GM12865 (cell line): ENCODE measurements at regions not wholly inside any gene's neighbourhood (a gene's known extent, or its start where the extent isn't known, plus 50 kb on each side); places are given as distances from the start of the nearest gene placed in this dataset.

Experiments used
- DNase-seq: peaks from one replicate; pipeline ENCODE4 v3.0.0; 2010; ENCODE audit warnings: low read depth
- H3K4me3 ChIP-seq: 2 replicates; pipeline ENCODE4 v1.5.1; 2011; ENCODE audit warnings: mild to moderate bottlenecking, low read depth, low read length, control low read depth
- TF ChIP-seq, protein P1 (sequence below): IDR thresholded peaks from 2 replicates; pipeline ENCODE4 v1.5.1; 2011; ENCODE audit warnings: low read length, control low read depth, low read depth, inconsistent platforms; ENCODE audit not compliant: insufficient read depth; ENCODE audit errors: missing control alignments

DNA sequence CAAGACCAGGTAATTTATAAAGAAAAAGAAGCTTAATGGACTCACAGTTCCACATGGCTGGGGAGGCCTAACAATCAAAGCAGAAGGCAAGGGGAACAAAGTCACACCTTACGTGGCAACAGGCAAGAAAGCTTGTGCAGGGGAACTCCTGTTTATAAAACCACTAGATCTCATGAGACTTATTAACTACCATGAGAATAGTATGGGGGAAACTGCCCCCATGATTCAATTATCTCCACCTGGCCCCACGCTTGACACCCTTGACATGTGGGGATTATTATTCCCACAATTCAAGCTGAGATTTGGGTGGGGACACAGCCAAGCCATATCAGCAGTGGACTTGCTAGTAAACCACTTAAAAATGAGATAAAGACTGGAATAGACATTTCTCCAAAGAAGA, 451.7 kb downstream of the DNAJB9 start:
- TF ChIP-seq, protein P1, sequence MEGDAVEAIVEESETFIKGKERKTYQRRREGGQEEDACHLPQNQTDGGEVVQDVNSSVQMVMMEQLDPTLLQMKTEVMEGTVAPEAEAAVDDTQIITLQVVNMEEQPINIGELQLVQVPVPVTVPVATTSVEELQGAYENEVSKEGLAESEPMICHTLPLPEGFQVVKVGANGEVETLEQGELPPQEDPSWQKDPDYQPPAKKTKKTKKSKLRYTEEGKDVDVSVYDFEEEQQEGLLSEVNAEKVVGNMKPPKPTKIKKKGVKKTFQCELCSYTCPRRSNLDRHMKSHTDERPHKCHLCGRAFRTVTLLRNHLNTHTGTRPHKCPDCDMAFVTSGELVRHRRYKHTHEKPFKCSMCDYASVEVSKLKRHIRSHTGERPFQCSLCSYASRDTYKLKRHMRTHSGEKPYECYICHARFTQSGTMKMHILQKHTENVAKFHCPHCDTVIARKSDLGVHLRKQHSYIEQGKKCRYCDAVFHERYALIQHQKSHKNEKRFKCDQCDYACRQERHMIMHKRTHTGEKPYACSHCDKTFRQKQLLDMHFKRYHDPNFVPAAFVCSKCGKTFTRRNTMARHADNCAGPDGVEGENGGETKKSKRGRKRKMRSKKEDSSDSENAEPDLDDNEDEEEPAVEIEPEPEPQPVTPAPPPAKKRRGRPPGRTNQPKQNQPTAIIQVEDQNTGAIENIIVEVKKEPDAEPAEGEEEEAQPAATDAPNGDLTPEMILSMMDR, result no peak
- DNase-seq, result no peak
- H3K4me3 ChIP-seq, result no peak overlapping the region

DNA sequence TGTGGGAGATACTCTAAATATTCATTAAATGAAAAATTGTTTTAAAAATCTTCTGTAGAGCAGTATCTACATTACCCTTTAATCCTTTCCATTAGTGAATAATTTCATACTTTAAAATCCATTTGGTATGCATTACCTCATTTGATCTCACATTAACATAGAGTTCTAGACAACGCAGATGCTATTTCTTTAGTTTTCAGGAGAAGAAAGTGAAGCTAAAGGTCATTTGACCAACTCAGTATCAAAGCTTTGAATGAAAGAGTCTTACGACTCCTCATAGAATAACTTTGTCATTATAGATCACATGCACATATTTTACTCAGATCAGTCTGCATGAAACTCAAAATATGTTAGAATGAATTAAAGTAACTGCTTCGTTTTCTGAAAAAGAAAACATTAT, 460.2 kb downstream of the DNAJB9 start:
- no peak for DNase-seq
- TF ChIP-seq, protein P1, result no peak
- H3K4me3 ChIP-seq, result no peak overlapping the region

DNA sequence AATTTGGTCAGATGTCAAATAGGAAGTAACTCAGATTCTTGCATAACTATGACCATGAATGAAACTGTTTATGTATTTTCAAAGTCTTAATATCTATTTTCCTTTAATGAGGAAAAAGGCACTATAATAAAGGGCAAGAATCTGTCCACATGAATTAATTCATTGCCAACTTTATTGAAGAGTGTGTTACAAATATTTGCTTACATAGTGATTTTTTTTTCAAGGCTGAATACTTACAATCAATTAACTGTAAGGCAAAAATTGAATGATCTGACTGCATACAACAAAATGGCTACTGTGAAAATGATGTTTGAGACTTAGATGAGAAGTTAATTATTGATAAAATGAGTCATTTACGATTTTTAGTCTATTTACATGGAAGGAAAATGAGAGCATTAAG, 475.0 kb downstream of the DNAJB9 start:
- no peak for DNase-seq
- TF ChIP-seq, protein P1, result no peak
- H3K4me3 ChIP-seq, result no peak overlapping the region

DNA sequence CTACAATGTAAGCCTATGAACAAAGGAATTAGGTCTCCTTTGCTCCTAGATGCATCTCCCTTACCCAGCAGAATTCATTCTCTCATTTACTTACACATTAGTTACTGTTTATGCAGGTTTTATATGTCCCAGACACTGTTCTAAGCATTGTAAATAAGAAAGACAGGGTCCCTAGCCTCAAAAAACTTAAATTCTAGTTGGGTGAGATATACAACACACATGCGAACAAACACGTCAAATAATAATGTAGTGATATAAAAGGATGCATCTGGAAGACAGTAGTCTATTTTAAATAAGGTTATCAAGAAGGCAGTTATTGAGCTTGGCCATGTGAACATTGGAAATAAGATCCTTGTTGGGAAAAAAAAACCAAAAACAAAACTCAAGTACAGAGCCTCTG, 479.7 kb downstream of the DNAJB9 start:
- TF ChIP-seq, protein P1, result no peak
- H3K4me3 ChIP-seq, result no peak overlapping the region
- no peak for DNase-seq

DNA sequence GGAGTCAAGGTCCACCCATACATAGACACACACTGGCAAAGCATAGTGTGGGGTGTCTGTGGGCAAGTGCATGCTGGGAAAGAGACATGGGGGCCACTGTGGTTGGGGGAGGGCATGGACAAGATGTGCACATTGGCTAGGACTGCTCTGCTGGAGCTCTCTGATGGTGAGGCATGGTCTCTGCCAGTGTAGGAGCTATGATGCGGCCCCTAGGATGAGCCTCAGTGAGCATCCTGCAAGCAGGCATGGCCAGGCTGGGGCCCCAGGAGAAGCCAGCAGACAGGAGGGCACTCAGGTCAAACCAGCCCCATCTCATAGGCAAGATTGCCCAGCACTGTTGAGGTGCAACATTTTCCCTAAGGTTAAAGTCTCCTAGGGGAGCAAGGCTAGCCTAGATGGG, 489.4 kb downstream of the DNAJB9 start:
- TF ChIP-seq, protein P1, result no peak
- DNase-seq, result no peak
- H3K4me3 ChIP-seq, result no peak overlapping the region

DNA sequence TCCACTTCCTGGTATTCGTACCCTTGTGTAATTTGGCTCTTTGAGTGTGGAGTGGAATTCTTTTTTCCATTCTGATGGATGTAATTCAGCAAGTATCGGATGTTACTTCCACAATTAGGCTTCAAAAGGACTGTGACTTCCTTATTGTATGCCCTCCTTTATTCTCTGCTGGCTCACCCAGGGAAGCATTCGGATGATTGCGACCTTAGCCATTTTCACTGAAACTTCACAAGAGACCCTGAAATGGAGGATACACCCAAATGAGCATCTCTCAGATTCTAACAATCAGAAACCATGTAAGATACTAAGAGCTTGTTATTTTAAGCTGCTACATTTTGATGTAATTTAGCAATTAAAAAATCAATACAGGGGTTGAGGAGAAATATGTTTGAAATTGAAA, 493.1 kb downstream of the DNAJB9 start:
- no peak overlapping the region for H3K4me3 ChIP-seq
- no peak for DNase-seq
- TF ChIP-seq, protein P1, result no peak

DNA sequence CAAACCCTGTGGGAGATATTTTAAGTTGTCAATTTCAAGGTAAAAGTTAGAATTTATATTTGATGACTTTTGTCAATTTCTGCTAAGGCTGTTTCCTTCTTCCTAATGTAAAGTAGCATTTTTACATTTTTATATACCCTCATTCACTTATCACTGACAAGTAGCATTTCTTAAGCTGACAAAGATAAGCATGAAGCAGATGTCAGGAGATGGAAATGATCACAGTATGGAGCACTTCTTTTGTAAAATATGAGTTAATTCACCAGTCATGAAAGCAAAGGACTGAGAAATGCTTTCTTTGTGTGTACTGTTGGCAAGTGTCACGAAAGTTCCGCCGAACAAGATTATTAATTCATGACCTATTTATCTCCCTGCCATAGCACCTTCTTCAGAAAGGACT, 503.9 kb downstream of the DNAJB9 start:
- TF ChIP-seq, protein P1, result no peak
- no peak overlapping the region for H3K4me3 ChIP-seq
- no peak for DNase-seq
